Gastroesophageal sphincter (tissue), 3 donors: ENCODE measurements at regions not wholly inside any gene's neighbourhood (a gene's known extent, or its start where the extent isn't known, plus 50 kb on each side); places are given as distances from the start of the nearest gene placed in this dataset.

ENCODE experiments used
- CTCF ChIP-seq, 4 experiments: fragments of 200-600 bp in 2 of 4; fragments of 450-650 bp in 2 of 4; sonication (generic) in 1 of 4; IDR thresholded peaks; one replicate each; pipeline ENCODE4 v1.5.1; 2017 to 2019; ENCODE audit warnings: antibody characterized with exemption in 4 of 4, mild to moderate bottlenecking in 2 of 4, moderate library complexity in 2 of 4
- EP300 ChIP-seq: sonication (generic); formaldehyde crosslinking; IDR thresholded peaks from one replicate; pipeline ENCODE4 v1.6.1; 2017; ENCODE audit warnings: antibody characterized with exemption, mild to moderate bottlenecking
- POLR2A ChIP-seq, 2 donors: fragments of 450-650 bp; IDR thresholded peaks; one replicate each; pipeline ENCODE4 v1.6.1; 2017; ENCODE audit warnings: antibody characterized with exemption in 2 of 2, mild to moderate bottlenecking in 2 of 2, moderate library complexity in 1 of 2
- POLR2AphosphoS5 ChIP-seq: sonication (generic); formaldehyde crosslinking; IDR thresholded peaks from one replicate; pipeline ENCODE4 v1.6.1; 2017; ENCODE audit warnings: antibody characterized with exemption

GRCh38 chr20:53688085-53688484 is 94.4 kb upstream of the ZNF217 start:
- TF ChIP-seq CTCF (IDR thresholded peaks at IDR 0.05) (no peak), POLR2A (IDR thresholded peaks at IDR 0.05) (no peak), POLR2AphosphoS5 (no peak), EP300 (no peak)
